ENCODE measurements at regions not wholly inside any gene's neighbourhood (a gene's known extent, or its start where the extent isn't known, plus 50 kb on each side); places are given as distances from the start of the nearest gene placed in this dataset.

DNA sequence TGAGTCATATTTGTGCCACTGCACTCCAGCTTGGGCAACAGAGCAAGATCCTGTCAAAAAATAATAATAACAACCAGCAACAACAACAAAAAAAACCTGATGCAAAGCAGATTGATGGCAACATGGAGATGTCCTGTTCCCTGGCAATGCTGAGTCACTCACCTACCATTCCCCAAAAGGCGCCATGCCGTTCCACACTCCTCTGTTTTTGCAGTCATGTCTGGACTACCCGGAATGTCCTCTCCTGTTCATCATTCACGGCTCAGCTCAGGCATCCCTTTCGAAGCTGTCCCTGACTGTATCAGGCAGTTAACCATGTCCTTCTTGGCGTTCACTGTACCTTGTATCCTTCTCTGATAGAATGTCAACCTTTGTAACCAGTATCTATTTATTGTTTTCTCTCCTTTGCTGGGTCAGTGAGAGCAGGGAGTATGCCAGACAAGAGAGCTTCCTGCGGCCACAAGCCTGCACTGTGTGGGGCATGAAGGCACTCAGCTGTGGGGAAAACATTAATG, 147.7 kb downstream of the ABCC12 start:
- TF ChIP-seq, protein P1, sequence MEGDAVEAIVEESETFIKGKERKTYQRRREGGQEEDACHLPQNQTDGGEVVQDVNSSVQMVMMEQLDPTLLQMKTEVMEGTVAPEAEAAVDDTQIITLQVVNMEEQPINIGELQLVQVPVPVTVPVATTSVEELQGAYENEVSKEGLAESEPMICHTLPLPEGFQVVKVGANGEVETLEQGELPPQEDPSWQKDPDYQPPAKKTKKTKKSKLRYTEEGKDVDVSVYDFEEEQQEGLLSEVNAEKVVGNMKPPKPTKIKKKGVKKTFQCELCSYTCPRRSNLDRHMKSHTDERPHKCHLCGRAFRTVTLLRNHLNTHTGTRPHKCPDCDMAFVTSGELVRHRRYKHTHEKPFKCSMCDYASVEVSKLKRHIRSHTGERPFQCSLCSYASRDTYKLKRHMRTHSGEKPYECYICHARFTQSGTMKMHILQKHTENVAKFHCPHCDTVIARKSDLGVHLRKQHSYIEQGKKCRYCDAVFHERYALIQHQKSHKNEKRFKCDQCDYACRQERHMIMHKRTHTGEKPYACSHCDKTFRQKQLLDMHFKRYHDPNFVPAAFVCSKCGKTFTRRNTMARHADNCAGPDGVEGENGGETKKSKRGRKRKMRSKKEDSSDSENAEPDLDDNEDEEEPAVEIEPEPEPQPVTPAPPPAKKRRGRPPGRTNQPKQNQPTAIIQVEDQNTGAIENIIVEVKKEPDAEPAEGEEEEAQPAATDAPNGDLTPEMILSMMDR (IDR thresholded peaks at IDR 0.05; ENCODE audit: extremely low read depth, missing control alignments), result no peak
- DNase-seq (ENCODE audit: low spot score), result no peak

DNA sequence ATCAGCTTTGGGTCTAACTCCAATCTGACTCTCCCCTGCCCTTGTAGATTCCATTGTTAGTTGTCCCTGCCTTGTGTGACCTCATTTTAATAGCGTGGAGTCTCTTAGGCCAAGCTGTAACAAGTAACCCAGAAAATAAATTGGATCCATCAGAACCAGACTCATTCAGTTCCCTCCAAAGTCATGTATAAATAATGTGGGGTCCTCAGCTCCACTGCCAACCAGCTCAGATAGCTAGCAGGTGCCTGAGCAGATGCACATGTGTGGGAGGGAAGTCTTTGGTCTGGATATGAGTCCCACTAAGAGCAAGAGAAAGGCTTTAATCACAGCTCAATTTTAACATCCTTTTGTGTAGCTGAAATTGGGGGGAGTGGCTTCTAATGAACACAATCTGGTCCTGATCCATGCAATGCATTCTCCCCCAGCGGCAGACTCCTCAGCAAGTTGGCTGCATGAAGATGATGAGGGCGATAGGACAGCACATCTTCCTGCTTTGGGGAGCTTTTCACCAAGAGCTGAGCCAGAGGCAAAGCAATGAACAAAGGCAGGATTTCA, 151.6 kb downstream of the ABCC12 start:
- TF ChIP-seq, protein P1 (IDR thresholded peaks at IDR 0.05; ENCODE audit: extremely low read depth, missing control alignments), result no peak
- no peak for DNase-seq (ENCODE audit: low spot score)

DNA sequence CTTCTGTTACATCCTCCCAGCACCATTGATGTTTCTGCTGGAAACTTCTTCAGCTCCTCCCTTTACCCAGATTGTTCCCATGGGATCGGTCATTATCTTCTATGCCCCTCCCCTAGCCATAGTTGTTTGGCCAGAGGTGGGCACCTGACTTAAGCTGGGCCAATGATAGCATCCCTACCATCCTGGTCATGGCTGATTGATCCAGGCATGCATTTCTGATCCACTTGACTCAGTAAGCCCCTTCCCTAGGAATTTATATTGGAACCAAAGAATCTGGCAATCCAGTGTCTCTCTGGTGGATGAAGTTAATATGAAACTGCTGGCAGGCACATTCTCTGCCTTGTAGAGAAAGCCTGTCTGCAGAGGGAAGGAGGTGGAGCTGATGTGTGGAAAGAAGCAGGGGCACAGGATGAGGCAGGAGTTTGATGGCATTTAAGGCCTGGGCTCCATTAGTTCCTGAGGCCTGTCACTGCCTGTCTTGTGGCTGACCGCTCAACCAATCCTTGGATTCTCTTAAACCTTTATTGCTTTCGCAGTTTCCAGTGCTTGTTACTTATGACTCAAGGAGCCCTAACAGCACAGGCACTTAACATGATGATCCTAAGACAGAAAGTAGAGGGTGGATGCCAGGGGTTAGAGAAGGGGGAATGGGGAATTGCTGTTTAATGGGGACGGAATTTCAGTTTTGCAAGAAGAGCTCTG, 152.4 kb downstream of the ABCC12 start:
- DNase-seq (ENCODE audit: low spot score), result no peak
- TF ChIP-seq, protein P1 (IDR thresholded peaks at IDR 0.05; ENCODE audit: extremely low read depth, missing control alignments), result no peak

DNA sequence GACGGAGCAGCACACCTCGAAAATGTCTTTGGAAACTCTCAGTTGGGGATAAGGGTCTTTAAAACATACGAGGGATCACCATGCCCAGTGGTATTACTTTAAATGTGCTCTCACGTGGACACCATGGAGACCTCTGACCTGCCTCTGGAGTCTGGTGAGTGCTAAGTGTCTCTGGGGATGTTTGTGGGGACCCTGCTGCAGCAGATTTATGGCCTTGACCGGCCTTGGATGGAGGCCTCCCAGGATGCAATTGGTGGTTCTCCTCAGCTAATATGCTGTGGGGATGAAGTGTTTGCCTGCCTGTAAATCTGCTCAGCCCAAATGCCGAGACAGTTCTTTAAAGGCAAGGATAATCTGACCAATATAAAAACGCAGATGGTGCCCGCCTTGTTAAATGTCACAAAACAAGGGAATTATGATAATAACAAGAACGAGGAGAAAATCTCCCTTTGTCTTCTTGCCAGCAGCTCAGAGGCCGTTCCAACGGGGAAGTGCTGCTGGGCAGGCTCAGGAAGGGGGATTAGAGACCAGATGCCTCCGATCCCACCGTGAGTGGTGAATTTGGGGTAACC, 154.4 kb downstream of the ABCC12 start:
- no peak for DNase-seq (ENCODE audit: low spot score)
- TF ChIP-seq, protein P1 (IDR thresholded peaks at IDR 0.05; ENCODE audit: extremely low read depth, missing control alignments), result no peak

DNA sequence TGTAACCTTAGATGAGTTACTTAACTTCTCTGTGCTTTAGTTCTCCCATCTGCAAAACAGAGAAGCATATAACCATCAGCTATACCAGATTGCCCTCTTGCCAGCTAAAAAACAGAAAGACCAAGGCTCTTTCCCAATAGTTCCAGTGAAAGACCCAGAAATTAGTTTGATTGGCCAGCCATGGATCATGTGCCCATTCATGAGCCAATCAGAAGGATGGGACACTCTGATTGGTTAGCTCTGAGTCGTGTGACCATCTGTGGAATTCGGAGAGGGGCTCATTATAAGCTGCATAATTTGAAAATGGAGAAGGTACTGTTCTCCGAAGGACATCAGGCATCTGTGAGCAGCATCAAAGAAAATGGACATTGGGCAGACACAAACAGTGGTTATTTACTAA, 155.2 kb downstream of the ABCC12 start:
- no peak for DNase-seq (ENCODE audit: low spot score)
- TF ChIP-seq, protein P1 (IDR thresholded peaks at IDR 0.05; ENCODE audit: extremely low read depth, missing control alignments), result no peak

DNA sequence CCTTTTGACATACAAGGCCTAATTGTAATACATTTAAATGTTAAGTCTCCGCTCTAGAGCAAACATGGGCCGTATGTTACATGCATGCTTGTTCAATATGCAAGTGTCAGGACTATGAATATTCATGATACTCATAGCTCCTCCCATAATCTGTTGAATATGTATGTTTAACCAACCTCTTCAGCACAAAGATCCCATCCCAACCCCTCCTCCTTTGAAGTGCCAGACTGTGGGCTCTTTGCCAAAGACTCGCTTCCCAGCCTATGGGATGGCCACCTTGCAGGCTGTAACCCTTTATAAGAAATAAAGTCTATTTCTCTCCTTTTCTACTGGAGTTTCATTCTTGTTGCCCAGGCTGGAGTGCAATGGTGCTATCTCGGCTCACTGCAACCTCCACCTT, 156.2 kb downstream of the ABCC12 start:
- TF ChIP-seq, protein P1 (IDR thresholded peaks at IDR 0.05; ENCODE audit: extremely low read depth, missing control alignments), result no peak

DNA sequence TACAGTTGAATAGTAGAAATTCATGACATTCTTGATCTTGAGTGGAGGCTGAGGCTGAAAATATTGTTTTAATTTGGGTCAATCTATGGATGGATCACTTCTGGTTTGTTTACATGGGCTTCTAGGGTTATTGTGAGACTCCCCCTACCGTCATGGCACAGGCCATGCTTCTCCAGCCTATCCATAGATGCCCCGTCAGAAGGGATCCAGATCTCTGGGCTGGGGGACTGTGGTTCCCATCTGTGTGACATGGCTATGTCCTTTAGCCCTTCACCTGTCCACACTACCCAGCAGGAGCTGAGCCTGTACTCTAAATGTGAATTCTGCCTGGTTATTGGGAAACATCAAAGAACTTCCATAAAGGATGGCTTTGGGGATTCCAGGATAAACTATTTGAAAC, 160.4 kb downstream of the ABCC12 start:
- no peak for DNase-seq (ENCODE audit: low spot score)
- TF ChIP-seq, protein P1 (IDR thresholded peaks at IDR 0.05; ENCODE audit: extremely low read depth, missing control alignments), result no peak

More for the DNA sequence above, 156.2 kb downstream of the ABCC12 start:
- no peak for DNase-seq (ENCODE audit: low spot score)

All from GM20000 (cell line).